PC-9 (cell line): ENCODE measurements at regions not wholly inside any gene's neighbourhood (a gene's known extent, or its start where the extent isn't known, plus 50 kb on each side); places are given as distances from the start of the nearest gene placed in this dataset.

Experiments
- BruUV-seq: library from RNA; stranded (reverse); fragments of 400-500 nt; replicated peaks from 2 replicates; lab custom pipeline; 2021; lab: Mats Ljungman, UMichigan
- CTCF ChIA-PET: fragments of 300-600 bp; sonication (Branson Sonifier 250); formaldehyde crosslinking; loops from one replicate; lab custom pipeline; 2022; ENCODE audit warnings: antibody characterized with exemption; lab: Charles Lee
- POLR2A ChIA-PET: fragments of 300-600 bp; sonication (Branson Sonifier 250); formaldehyde crosslinking; loops from one replicate; lab custom pipeline; 2022; ENCODE audit warnings: antibody characterized with exemption; ENCODE audit not compliant: unreplicated experiment; lab: Charles Lee
- DNase-seq, 2 experiments: peaks; one replicate each; pipeline versions ENCODE4 v3.0.0 to v3.0.0-alpha.2; 2015 to 2022; ENCODE audit warnings: mixed read lengths in 1 of 2
- H2AFZ ChIP-seq: fragments of 200-600 bp; sonication (generic); 2 replicates; pipeline ENCODE4 v1.8.1; 2017; ENCODE audit warnings: antibody characterized with exemption
- H3F3A ChIP-seq: fragments of 200-600 bp; sonication (generic); 2 replicates; pipeline ENCODE4 v1.8.1; 2017; ENCODE audit warnings: antibody characterized with exemption, mild to moderate bottlenecking, low read depth; ENCODE audit not compliant: insufficient read depth
- H3K27ac ChIP-seq: fragments of 200-600 bp; sonication (generic); 2 replicates; pipeline ENCODE4 v1.6.1; 2016; ENCODE audit warnings: mixed run types
- H3K27me3 ChIP-seq: fragments of 200-600 bp; sonication (generic); 2 replicates; pipeline ENCODE4 v1.6.1; 2016; ENCODE audit warnings: low read depth, mixed run types; ENCODE audit not compliant: insufficient read depth
- H3K36me3 ChIP-seq: fragments of 200-600 bp; sonication (generic); 2 replicates; pipeline ENCODE4 v1.6.1; 2016; ENCODE audit warnings: low read depth, mixed run types
- H3K4me1 ChIP-seq: fragments of 200-600 bp; sonication (generic); replicated peaks from 2 replicates; pipeline ENCODE4 v1.6.1; 2016; ENCODE audit warnings: mixed run types; ENCODE audit not compliant: insufficient read depth
- H3K4me2 ChIP-seq: fragments of 200-600 bp; sonication (generic); 2 replicates; pipeline ENCODE4 v1.6.1; 2017; ENCODE audit warnings: mixed run types
- H3K4me3 ChIP-seq: fragments of 200-600 bp; sonication (generic); 2 replicates; pipeline ENCODE4 v1.6.1; 2016; ENCODE audit warnings: mixed run types
- H3K79me2 ChIP-seq: fragments of 200-600 bp; sonication (generic); 2 replicates; pipeline ENCODE4 v1.6.1; 2017; ENCODE audit warnings: low read depth, mixed run types
- H3K9me2 ChIP-seq: fragments of 200-600 bp; sonication (generic); 2 replicates; pipeline ENCODE4 v1.8.1; 2017; ENCODE audit warnings: mild to moderate bottlenecking; ENCODE audit not compliant: insufficient read depth
- H3K9me3 ChIP-seq: fragments of 200-600 bp; sonication (generic); 2 replicates; pipeline ENCODE4 v1.8.1; 2016; ENCODE audit warnings: low read depth; ENCODE audit not compliant: insufficient read depth
- H4K20me1 ChIP-seq: fragments of 200-600 bp; sonication (generic); 2 replicates; pipeline ENCODE4 v1.8.1; 2017; ENCODE audit not compliant: insufficient read depth
- CTCF ChIP-seq: fragments of 200-600 bp; sonication (generic); conservative IDR thresholded peaks from 2 replicates; pipeline ENCODE4 v1.6.1; 2017; ENCODE audit warnings: mixed run types, antibody characterized with exemption, mild to moderate bottlenecking, moderate library complexity
- EZH2 ChIP-seq: fragments of 200-600 bp; sonication (generic); IDR thresholded peaks from 2 replicates; pipeline ENCODE4 v1.8.0; 2017; ENCODE audit warnings: antibody characterized with exemption, low read depth
- intact Hi-C: fragments of 100-400 bp; cut with micrococcal nuclease; formaldehyde crosslinking; loops from one replicate; pipeline ENCODE4 v1.10.0; 2022; ENCODE audit not compliant: unreplicated experiment

- H3F3A ChIP-seq = no peaks in the 10 kb centered on the region
- ChIA-PET POLR2A (no interaction called here), CTCF (no interaction called here)
- H3K9me2 ChIP-seq = no peaks in the 10 kb centered on the region
- no peak overlapping the region for H3K27ac ChIP-seq
- peaks cover 3% of the 10 kb centered on the region; the same call in 1 of the 2 replicates for H3K9me3 ChIP-seq
- no peaks in the 10 kb centered on the region for H4K20me1 ChIP-seq
- no peak overlapping the region for H3K4me2 ChIP-seq
- H3K4me1 ChIP-seq = no peaks in the 10 kb centered on the region
- intact Hi-C loops = no loop called here
- BruUV-seq = no TSS peak
- no peaks in the 10 kb centered on the region for H3K36me3 ChIP-seq
- H3K4me3 ChIP-seq = no peak overlapping the region
- H2AFZ ChIP-seq = no peak overlapping the region
- TF ChIP-seq EZH2 (no peak), CTCF (no peak)
- peaks cover 76% of the 10 kb centered on the region for H3K27me3 ChIP-seq
- DNase-seq = peak; percentile 13 to 54
- H3K79me2 ChIP-seq = no peaks in the 10 kb centered on the region
Observed at GRCh38 chr19:13621413-13621812, 115.1 kb upstream of the CACNA1A start.

GRCh38 chr19:13619203-13619632, 112.9 kb upstream of the CACNA1A start:
- H3K4me2 ChIP-seq = no peak overlapping the region
- H3K36me3 ChIP-seq = no peaks in the 10 kb centered on the region
- H4K20me1 ChIP-seq = no peaks in the 10 kb centered on the region
- no TSS peak for BruUV-seq
- no peaks in the 10 kb centered on the region for H3F3A ChIP-seq
- DNase-seq = no peak
- ChIA-PET CTCF (no interaction called here), POLR2A (no interaction called here)
- no peak for TF ChIP-seq EZH2
- no peak for TF ChIP-seq CTCF
- H3K4me3 ChIP-seq = no peak overlapping the region
- intact Hi-C loops = no loop called here
- no peaks in the 10 kb centered on the region for H3K79me2 ChIP-seq
- H3K9me3 ChIP-seq = peaks cover 3% of the 10 kb centered on the region; the same call in 1 of the 2 replicates
- H3K4me1 ChIP-seq = no peaks in the 10 kb centered on the region
- H3K27ac ChIP-seq = no peak overlapping the region
- no peak overlapping the region for H2AFZ ChIP-seq
- H3K27me3 ChIP-seq = peaks cover 76% of the 10 kb centered on the region
- no peaks in the 10 kb centered on the region for H3K9me2 ChIP-seq

DNA sequence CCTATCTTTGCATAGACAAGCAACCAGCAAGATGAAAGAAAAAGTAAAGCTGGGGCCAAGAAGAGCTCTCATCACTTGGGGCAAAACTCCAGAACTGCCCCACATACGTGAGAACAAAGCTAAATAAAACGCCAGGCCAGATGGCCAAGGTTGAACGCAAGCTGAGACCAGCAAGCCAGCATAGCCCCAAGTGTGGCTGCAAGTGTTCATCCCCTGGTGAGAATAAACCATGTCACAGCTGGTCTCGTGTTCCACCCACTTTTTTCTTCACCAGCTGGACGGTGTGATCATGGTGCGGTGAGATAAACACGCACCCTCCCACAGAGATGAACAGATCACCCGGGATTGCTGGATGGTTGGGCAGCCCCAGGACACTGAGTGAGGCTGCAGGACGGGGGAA, 109.6 kb upstream of the CACNA1A start:
- no peaks in the 10 kb centered on the region for H3K4me1 ChIP-seq
- H3K9me3 ChIP-seq = peaks cover 3% of the 10 kb centered on the region; the same call in 1 of the 2 replicates
- no peak overlapping the region for H3K27ac ChIP-seq
- peaks cover 72% of the 10 kb centered on the region for H3K27me3 ChIP-seq
- intact Hi-C loops = no loop called here
- TF ChIP-seq CTCF (no peak), EZH2 (no peak)
- POLR2A ChIA-PET = interaction anchor here (0.6 kb wide), 1 partner anchor 28 kb away, joined by 3 read pairs; no protein-coding TSS in a partner anchor
- no peaks in the 10 kb centered on the region for H4K20me1 ChIP-seq
- no peaks in the 10 kb centered on the region for H3K79me2 ChIP-seq
- no TSS peak for BruUV-seq
- no peaks in the 10 kb centered on the region for H3K36me3 ChIP-seq
- no peaks in the 10 kb centered on the region for H3K9me2 ChIP-seq
- no peak for DNase-seq
- no peak overlapping the region for H3K4me3 ChIP-seq
- H3K4me2 ChIP-seq = no peak overlapping the region
- H3F3A ChIP-seq = no peaks in the 10 kb centered on the region
- H2AFZ ChIP-seq = no peak overlapping the region
- CTCF ChIA-PET = no interaction called here
